HG03135 (cell line): ENCODE measurements at regions not wholly inside any gene's neighbourhood (a gene's known extent, or its start where the extent isn't known, plus 50 kb on each side); places are given as distances from the start of the nearest gene placed in this dataset.

Experiments used
- ATAC-seq: cut with Tn5 transposase; IDR thresholded peaks from one replicate; pipeline ENCODE4 v1.9.1; 2021; ENCODE audit warnings: mild to moderate bottlenecking, moderate library complexity; ENCODE audit not compliant: unreplicated experiment

DNA sequence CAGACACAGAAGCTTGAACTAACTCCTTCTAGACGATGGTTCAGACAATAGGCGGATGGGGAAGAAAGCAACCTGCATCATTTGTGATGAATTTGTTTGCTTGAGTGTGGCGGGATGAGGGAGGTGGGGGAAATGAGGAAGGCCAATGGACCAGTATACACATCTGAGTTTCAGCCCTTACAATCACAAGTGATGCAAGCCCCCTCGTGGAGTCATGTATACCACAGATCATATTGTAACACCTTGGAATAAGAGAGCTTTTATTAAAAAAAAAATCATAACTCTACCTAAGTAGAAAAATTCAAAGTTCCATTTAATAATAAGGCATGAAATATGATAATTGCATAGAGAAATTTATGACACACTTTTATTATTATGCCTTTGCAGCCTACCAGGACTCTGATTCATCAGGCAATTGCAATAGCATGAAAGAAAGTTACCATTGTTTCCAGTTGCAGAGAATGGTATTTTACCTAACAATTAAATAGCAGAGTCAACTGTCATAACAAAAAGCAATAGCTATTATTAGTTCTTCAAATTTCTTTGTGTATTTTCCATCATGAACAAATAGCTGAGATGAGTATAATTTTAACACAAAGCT is 230.2 kb upstream of the AKR1E2 start:
- ATAC-seq, result no peak

DNA sequence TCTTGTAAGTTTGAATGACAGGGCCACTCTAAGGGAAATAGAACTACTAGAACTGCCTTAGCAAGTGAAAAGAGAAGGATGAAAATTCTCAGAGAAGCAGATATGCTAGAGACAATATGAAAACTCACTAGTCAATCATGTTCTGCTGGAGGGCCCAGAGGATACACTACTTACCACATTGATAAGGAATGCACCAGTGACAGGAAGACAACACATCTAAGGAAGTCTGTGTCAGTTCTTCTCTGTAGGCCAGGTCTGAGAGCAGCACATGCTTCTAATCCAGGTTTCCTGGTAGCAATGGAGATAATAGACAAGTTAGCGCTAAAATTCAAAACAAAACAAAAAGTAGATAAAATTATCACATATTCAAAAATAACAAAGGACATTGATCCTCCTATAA is 235.2 kb upstream of the AKR1E2 start:
- ATAC-seq, result no peak

DNA sequence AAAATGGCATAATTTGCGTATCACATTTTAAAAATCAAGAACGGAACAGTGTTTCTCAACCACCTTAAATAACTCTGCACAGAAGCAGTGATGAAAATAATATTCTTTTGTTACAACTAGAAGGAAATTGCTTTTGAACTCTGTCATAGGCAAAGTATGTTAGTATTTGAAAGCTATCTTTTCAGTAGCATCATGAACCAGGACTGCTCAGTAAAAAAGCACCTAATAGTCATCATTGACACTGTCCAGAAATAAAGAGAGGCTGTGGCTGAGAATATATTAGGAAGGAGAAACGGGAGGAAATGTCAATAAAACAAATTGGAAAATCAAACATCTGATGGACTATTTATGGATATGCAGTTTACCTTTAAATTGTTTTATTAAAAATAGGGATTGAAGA is 237.2 kb upstream of the AKR1E2 start:
- ATAC-seq, result no peak

DNA sequence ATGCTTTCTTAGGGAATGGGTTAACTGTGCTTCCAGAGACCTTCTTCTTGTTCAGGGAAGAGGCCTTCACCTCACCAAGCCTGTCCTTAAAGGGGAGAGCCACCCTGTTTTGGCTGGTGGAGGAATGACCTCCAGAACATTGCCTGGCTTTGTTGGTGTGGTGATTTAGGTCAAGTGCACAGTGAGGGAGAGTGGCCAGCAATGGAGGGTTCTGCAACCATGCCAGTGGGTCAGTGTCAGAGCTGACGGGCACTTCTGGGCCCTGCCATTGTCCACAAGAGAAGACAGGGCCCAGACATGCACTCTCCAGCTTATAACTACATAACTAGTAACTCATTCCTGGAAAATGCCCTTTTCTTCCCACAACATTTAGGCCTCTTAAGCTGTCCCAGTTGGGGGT is 238.5 kb upstream of the AKR1E2 start:
- ATAC-seq, result no peak

DNA sequence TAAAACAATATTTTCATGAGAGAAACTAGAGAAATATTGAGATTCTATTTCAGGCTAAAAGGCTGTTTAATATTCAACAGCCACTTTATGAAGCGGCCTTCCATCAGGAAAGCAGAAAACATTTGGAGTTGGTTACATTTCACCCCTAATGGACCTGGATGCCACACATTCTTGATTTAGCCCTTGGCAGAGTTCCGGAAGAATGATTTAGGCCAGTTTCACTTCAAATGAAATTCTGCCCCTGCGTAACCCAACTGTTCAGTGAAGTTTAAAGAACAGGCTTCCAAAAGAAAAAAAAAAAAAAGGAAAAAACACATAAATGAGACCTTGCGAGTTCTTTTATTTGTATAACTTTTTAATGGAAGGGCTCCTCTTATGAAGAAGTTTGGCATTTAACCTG is 239.2 kb upstream of the AKR1E2 start:
- no peak for ATAC-seq

DNA sequence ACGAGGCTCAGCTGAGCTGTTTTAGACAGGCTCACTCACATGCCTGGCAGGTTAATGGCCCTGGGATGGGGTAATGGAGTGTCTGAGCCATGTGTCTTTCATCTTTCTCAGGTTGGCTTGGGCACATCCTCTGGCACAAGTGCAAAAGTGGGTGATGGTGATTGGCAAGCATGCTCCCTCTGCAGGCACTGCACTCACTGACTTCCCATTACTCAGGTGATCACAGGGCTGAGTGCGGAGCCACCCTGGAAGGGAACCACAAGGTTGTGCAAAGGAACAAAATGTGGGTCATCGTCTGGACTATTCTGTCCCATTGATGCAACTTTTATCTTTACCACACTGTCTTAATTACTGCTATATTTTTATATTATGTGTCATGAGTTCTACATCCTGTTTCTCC is 244.1 kb upstream of the AKR1E2 start:
- ATAC-seq, result no peak

DNA sequence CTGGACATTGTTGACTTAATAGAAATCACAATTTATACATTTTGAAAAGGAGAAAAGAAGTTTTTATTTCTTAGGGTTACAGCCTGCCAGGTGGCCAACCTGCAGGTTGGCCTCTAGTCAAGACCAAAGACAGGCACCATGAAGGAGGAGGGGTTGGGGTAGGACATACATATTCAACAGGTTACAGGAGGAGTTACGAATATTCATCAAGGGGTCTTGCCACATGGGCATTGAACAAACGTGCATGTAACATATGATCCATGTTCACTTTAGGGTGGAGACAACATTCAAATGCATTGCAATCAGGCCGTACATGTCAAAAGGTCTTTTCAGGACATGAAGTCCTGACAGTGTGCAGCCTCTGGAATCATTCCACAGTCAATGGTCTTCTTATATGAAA is 246.2 kb upstream of the AKR1E2 start:
- no peak for ATAC-seq

DNA sequence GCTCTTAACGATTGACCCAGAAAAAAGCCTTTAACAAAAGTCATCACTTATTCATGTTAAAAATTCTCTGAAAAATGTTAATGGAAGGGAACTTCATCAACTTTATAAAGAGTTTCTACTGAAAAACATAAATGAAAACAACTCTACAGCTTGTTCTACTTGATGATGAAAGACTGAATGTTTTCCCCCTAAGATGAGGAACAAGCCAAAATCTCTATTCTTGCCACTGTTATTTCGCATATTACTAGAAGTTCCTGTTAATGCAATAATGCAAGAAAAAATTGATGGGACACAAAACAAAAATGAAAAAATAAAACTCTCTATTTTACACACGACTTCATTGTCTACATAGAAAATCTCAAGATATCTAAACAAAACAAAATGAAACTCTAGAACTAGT is 249.8 kb upstream of the AKR1E2 start:
- ATAC-seq, result no peak

DNA sequence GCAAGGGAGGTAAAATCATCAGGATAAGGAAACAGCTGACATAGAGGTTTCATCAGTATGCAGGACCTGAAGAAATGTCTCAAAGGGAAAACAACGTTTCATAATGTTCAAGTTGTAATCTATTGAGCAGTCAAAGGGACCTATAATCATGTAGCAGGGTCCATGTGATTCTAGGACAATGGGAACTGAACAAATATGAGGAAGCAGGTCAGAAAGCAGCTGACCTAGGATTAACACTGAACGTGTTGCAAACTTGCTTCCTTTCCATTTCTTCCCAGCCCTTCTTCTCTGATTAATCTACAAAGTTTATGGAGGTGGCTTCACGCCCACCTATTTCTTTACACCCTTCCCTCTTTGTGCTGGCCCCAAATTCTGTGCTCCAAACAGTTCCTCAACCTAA is 256.9 kb upstream of the AKR1E2 start:
- ATAC-seq, result no peak

DNA sequence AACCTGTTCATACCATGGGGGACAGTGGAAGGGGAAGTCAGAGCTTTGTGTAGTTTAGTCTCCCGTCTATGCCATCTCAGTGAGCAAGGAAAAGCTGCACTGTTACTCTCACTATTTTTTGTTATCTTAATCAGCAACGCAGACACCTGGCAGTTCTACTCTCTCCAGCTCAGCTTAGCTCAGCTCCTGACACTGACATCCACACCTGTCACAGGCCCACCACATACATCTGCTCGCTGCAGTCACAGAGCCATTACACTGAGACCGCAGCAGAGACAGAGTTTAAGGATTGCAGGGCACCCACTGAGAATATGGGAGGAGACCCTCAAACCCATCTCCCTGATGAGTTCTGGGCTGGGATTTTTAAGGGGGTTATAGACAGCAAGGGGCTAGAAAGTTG is 257.3 kb upstream of the AKR1E2 start:
- ATAC-seq, result no peak

DNA sequence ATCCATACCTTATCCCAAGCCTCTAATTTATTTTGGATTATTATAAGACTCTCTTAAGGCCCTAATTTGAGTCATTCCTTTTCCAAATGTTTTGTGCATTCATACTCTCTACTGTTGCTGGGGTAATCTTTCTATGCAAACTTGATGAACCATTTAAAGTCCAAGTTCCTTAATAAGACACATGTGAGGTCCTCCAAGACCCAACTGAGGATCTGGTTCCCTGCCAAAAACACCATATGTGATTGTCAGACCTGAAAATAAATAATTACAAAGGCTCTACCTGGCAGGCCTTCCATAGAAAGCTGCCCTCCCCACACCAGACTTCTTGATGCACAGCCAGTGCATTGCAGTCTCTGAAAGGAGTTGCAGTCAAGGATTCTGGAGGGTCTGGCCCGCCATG is 257.9 kb upstream of the AKR1E2 start:
- ATAC-seq, result no peak

DNA sequence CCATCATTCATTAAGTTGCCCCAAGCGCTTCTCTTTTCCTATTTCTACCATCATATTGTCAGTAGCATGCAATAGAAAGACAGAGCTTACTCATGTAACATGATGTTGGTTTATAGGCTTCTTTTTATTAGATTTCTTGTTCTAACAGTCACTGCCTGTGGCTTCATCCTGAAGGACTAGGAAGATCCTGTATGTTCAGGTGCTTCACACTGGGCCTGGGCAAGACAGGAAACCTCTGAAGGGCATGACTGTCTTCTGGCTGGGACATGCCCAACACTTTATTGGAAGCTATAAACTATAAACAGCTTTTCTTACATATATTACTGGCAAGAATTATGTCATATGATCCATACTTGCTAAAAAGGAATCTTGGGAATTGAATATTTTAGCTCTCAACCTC is 258.4 kb upstream of the AKR1E2 start:
- no peak for ATAC-seq

DNA sequence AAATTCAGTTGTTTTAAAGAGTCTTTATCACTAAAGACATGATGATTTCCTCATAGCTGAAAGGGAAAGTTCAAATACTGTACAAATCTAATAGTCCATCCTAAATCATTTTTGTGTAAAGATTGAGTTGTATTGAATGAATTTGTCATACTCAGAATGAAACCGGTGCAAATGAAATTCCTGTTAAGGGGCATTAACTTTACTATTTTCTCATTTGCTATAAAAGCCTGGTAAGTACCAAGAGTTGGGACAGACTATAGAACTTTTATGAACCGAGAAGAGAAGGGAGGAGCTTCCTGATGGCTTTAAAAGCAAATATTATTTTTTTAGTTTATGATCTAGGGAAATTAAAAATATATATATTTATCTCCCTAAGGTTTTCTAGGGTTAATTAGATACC is 260.0 kb upstream of the AKR1E2 start:
- ATAC-seq, result no peak

DNA sequence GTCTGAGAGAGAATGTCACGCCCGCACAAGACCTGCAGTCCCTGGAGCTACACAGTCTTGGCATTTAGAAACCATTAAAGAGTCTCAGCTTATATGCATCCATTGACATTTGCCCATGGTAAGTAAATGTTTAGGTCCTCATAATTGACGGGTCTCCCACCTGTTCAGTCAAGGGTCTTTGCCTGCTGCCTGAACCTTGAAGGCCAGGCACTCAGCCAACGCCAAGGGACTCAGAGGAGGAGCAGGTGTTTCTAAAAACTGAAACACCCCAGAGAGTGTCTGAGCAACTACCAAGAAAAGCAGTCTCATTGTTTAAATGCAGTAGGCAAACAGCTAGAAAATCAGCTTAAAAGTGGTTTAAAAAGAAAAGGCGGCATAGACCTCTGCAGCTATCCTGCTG is 264.7 kb upstream of the AKR1E2 start:
- ATAC-seq, result no peak

DNA sequence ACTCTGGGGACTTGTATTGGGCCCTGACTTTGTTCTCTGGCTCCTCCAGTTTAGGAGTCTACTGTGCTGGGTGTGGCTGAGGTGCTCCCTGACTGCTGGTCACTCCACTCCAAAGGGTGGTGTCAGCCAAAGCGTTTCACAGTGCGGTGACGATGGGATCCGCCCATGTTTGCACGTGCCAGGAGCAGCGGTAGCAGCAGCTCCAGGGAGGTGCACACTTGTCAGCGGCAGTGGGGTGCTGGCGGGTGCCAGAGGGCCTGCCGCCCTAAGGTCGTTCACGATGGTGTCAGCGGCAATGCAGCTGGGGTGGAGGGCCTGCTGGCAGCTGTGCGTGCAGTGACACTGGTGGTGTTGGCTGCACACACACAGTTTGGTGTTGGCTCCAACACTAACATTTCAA is 268.5 kb upstream of the AKR1E2 start:
- ATAC-seq, result no peak

DNA sequence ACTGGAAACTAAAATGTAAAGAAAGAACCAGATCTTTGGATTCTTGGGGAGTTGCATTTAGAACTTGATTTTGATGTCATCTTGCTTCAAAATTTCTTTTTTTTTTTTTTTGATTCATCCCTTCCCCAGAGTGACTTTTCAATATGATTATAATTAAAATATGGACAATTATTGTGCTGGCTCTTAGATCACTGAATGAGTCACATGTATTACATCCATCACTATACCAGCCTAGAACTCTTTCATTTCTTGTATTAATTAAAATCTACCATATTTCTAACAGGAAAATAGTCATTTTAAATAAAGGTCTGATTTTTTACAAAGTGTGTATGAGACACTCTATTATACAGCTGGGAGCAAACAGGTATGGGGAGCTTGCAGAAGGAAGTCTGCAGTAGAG is 269.5 kb upstream of the AKR1E2 start:
- no peak for ATAC-seq

DNA sequence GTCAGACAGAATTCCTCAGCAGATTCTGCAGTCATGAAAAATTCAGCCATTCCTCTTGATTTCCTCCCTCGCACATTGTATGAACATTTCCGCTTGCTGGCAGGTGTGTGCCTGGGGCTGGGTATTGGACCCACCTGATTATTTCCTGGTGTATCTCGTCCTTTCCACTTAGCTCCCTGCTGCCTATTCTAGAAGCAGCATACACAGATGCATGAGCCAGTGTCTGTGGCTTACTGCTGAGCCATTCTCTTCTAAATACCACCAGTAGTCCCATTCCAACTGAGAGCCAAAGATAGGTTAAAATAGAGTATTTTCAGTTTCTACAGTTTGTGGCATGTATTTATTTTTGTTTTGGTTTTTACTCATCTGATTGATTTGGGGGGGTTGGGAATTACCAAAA is 270.1 kb upstream of the AKR1E2 start:
- ATAC-seq, result no peak

DNA sequence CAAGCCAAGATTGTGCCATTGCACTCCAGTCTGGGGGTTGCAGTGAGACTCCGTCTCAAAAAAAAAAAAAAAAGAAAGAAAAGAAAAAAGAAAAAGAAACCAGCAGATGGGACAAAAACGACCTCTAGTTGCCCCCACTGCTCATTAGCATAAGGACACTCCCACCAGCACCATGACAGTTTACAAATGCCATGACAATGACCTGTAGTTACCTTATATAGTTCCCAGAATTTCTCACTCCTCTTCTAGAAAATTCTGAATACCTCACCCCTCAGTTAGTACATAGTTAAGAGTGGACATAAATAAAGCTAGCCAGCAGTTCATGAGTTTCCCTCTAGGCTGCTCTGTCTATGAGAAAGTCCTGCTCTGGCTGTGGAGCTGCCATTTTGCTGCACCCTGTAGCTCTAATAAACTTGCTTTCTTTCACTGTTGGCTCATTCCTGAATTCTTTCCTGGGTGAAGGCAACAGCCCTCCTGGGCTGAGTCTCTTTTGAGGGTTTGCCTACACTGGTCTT is 276.8 kb upstream of the AKR1E2 start:
- no peak for ATAC-seq

DNA sequence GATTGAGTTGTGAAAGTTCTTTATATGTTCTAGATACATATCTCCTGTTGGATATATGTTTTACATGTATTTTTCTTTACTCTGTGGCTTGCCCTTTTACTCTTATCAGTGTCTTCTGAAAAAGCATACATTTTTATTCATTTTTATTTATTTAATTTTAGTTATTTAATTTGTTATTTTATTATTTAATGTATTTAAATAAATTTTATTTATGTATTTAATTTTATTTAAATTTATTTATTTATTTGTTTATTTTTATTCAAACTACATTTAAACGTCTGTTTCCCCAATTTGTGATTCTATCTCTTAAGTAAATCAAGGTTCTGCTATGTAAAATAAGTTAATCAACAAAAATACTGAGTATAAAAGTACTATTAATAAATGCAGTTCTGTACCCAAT is 279.1 kb upstream of the AKR1E2 start:
- ATAC-seq, result no peak

DNA sequence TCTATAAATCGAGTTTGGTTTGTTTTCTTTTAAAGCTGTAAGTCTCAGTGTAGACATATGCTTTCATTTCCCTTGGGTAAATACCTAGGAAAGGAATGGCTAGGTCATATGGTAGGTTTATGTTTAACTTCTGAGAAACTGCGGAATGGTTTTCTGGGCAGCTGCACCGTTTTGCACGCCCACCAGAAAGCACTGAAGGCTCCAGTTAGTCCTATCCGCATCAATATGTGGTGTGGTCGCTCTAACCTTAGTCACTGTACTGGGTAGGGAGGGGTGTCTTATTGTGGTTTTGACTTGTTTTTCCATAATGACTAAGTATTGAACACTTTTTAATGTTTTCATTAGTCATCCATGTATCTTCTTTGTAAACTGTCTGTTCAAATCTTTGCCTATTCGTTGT is 279.5 kb upstream of the AKR1E2 start:
- ATAC-seq, result no peak

DNA sequence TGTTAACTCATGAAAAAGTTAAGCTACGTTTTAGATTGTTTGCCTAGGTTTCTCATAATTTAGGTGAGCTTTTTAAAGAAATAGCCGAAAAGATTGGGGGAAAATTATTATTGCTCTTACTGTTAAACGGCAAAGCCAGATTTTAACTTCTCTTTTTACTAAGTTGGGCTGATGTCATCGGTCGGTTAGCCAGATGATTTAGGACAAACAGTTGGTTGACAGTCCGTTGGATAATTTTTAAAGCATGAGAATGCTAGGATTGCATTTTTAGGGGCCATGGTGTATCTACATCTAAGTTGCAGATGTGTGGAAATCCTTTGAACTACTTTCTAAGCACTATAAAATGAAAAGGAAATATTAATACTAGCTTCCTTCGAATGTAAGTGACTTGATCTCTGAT is 280.9 kb upstream of the AKR1E2 start:
- no peak for ATAC-seq

DNA sequence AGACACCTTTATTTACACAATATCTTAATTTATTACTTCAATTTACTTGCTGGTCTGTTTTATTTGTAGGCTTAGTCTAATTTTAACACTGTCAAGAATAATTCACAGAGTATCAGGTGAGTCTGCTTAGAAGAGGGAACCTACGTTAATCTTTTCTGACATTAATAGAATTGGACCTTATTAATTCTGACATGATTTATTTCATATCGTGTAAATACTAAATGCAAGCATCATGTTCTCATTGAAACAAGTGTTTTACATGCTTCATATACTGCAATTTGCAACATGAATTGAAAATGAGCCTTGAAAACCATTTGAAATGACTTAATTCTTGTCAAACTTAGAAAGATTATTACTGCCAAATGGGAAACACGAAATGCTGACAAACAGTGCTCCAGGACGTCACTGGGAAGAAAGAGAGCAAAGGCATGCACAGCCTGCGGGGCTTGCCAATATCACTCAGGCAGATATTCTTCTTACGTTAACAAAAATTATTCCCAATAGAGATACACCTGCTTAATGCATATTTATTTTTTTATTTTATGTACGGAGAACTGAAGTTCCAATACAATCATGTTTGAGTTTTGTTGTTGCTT is 282.0 kb upstream of the AKR1E2 start:
- ATAC-seq, result no peak

DNA sequence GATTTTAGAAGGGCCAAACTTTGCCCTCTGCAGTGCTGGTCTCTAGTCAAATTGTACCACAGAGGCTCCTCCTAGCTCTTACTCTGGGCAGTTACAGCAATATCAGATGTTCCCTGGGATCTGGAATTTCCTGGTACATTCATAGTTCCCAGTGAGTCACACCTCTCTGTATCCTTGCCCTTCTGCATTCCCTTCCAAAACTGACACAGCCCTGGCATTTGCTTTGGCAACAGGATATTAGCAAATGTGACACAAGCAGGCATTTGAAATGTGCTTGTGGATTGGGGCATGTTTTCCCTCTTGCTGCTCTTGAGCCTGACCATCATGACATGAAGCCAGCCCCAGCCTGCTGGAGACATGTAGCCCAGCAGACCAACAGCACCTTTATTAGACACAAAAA is 284.7 kb upstream of the AKR1E2 start:
- ATAC-seq, result no peak
